K562 (cell line): ENCODE measurements at regions not wholly inside any gene's neighbourhood (a gene's known extent, or its start where the extent isn't known, plus 50 kb on each side); places are given as distances from the start of the nearest gene placed in this dataset.

Experiments used
- ATAC-seq: fragments of 200-7000 bp; cut with Tn5 transposase; 3 replicates; pipeline ENCODE4 v1.9.1; 2020; ENCODE audit warnings: moderate library complexity
- BruUV-seq: library from RNA; stranded (reverse); fragments of 400-500 nt; replicated peaks from 2 replicates; lab custom pipeline; 2021; lab: Mats Ljungman, UMichigan
- CTCF ChIA-PET: fragments of 300-600 bp; formaldehyde crosslinking; extraction: SDS; loops from one replicate; lab custom pipeline; 2021; ENCODE audit warnings: low intra/inter-chr PET ratio; lab: Yijun Ruan, JAX
- POLR2A ChIA-PET: fragments of 300-600, 350-650 bp; sonication (Branson Sonifier 250); formaldehyde crosslinking; extraction: SDS; loops from one replicate; lab custom pipeline; 2021; ENCODE audit warnings: antibody characterized with exemption, inconsistent platforms; lab: Yijun Ruan, JAX
- DNase-seq, 4 experiments: peaks; one replicate each; pipeline versions ENCODE4 v3.0.0 to v3.0.0-alpha.2; 2011 to 2018; ENCODE audit warnings: low spot score in 3 of 4, mixed read lengths in 3 of 4; ENCODE audit errors: extremely low read depth in 1 of 4
- FAIRE-seq: peaks from 2 replicates; lab custom pipeline; 2011; peaks lifted over from hg19 to GRCh38; lab: Jason Lieb, UNC
- H2AFZ ChIP-seq: 2 replicates; pipeline ENCODE4 v1.6.0; 2011; ENCODE audit warnings: low read depth, low read length, control low read depth, inconsistent platforms
- H3K27ac ChIP-seq: fragments of 200-600 bp; 3 replicates; pipeline ENCODE4 v1.8.0; 2011; ENCODE audit warnings: low read depth, mild to moderate bottlenecking, control low read depth, inconsistent platforms, low read length, moderate library complexity, mixed read lengths; ENCODE audit errors: extremely low read depth
- H3K27me3 ChIP-seq, 2 experiments: fragments of 300-600 bp in 1 of 2; 2 replicates in 1 of 2; 3 replicates in 1 of 2; pipeline versions ENCODE4 v1.6.0 to v1.8.0; 2011; ENCODE audit warnings: inconsistent platforms in 2 of 2, low read length in 2 of 2, mild to moderate bottlenecking in 1 of 2, mixed read lengths in 1 of 2, moderate library complexity in 1 of 2; ENCODE audit not compliant: control insufficient read depth in 2 of 2, insufficient read depth in 2 of 2
- H3K36me3 ChIP-seq: fragments of 300-600 bp; 3 replicates; pipeline ENCODE4 v1.8.0; 2011; ENCODE audit warnings: mild to moderate bottlenecking, low read length, inconsistent platforms; ENCODE audit not compliant: control insufficient read depth, insufficient read depth
- H3K4me1 ChIP-seq, 2 experiments: fragments of 200-600 bp in 1 of 2; replicated peaks in 1 of 2; 2 replicates in 1 of 2; 3 replicates in 1 of 2; pipeline versions ENCODE4 v1.5.1 to v1.8.0; 2011; ENCODE audit warnings: inconsistent platforms in 2 of 2, low read length in 2 of 2, mild to moderate bottlenecking in 1 of 2, mixed read lengths in 1 of 2, moderate library complexity in 1 of 2; ENCODE audit not compliant: control insufficient read depth in 2 of 2, insufficient read depth in 2 of 2
- H3K4me2 ChIP-seq: 2 replicates; pipeline ENCODE4 v1.6.1; 2011; ENCODE audit warnings: low read length, control low read depth, inconsistent platforms, mixed read lengths; ENCODE audit not compliant: insufficient read depth
- H3K4me3 ChIP-seq: fragments of 200-600 bp; sonication (generic), shearing (Covaris generic); 2 replicates; pipeline ENCODE4 v1.5.1; 2016; ENCODE audit warnings: control low read depth, inconsistent platforms
- H3K79me2 ChIP-seq: fragments of 200-600 bp; 3 replicates; pipeline ENCODE4 v1.8.0; 2011; ENCODE audit warnings: low read length, inconsistent platforms; ENCODE audit not compliant: control insufficient read depth, insufficient read depth
- H3K9ac ChIP-seq, 2 experiments: 2 replicates each; pipeline versions ENCODE4 v1.6.0 to v1.6.1; 2011; ENCODE audit warnings: low read depth in 2 of 2, low read length in 2 of 2, control low read depth in 1 of 2, inconsistent platforms in 1 of 2, mild to moderate bottlenecking in 1 of 2, mixed read lengths in 1 of 2; ENCODE audit not compliant: insufficient read depth in 1 of 2
- H3K9me1 ChIP-seq: one replicate; pipeline ENCODE4 v1.6.0; 2011; ENCODE audit warnings: inconsistent platforms, mild to moderate bottlenecking, low read length, moderate library complexity; ENCODE audit not compliant: control insufficient read depth, insufficient read depth
- H3K9me3 ChIP-seq: replicated peaks from 2 replicates; pipeline ENCODE4 v1.5.1; 2011; ENCODE audit warnings: low read depth, low read length, inconsistent platforms; ENCODE audit not compliant: control insufficient read depth, insufficient read depth
- H4K20me1 ChIP-seq: replicated peaks from 2 replicates; pipeline ENCODE4 v1.6.1; 2011; ENCODE audit warnings: low read length, inconsistent platforms, mixed read lengths; ENCODE audit not compliant: control insufficient read depth, insufficient read depth
- HLTF ChIP-seq: fragments of 450-650 bp; IDR thresholded peaks from 2 replicates; pipeline ENCODE4 v1.6.1; 2016
- MXI1 ChIP-seq: IDR thresholded peaks from 2 replicates; pipeline ENCODE4 v1.6.1; 2011; ENCODE audit warnings: low read depth, mild to moderate bottlenecking, improper control_type of control experiment, low read length
- ZBTB1 ChIP-seq: sonication (generic); formaldehyde crosslinking; IDR thresholded peaks from 2 replicates; pipeline ENCODE4 v1.8.1; 2023; ENCODE audit warnings: missing genetic modification reagents, low read depth, mild to moderate bottlenecking, borderline replicate concordance
- ZNF311 ChIP-seq: fragments of 250-450 bp; sonication (Bioruptor Pico); IDR thresholded peaks from 2 replicates; pipeline ENCODE4 v1.4.0; 2020; ENCODE audit warnings: mild to moderate bottlenecking, moderate library complexity
- ZNF445 ChIP-seq: fragments of 250-450 bp; sonication (Bioruptor Pico); IDR thresholded peaks from 2 replicates; pipeline ENCODE4 v1.4.0; 2020; ENCODE audit warnings: low read depth, mild to moderate bottlenecking, moderate library complexity
- WGBS: fragments of 100-300 bp; shearing (Covaris generic); methylation state at CpG from one replicate; pipeline ENCODE4 v1.1.6; 2016; ENCODE audit warnings: low coverage, mixed read lengths; ENCODE audit not compliant: insufficient coverage; ENCODE audit errors: missing lambda C conversion rate; 5-methylcytosine and 5-hydroxymethylcytosine counted together
- in situ Hi-C: fragments of 300-500 bp; cut with MboI; formaldehyde crosslinking; loops from 4 replicates; pipeline ENCODE4 v1.15.0; 2018; ENCODE audit warnings: inconsistent platforms, mixed read lengths
- intact Hi-C: fragments of 100-400 bp; cut with micrococcal nuclease; formaldehyde crosslinking; loops from 2 replicates; pipeline ENCODE4 v1.14.2; 2022
- TF ChIP-seq, protein P1 (sequence below), 2 experiments: IDR thresholded peaks in 1 of 2; conservative IDR thresholded peaks in 1 of 2; 2 replicates each; pipeline ENCODE4 v1.6.1; 2016; ENCODE audit warnings: low read depth in 2 of 2, mild to moderate bottlenecking in 1 of 2, missing compliant biosample characterization in 1 of 2, missing genetic modification characterization in 1 of 2, moderate library complexity in 1 of 2
- TF ChIP-seq, protein P2 (sequence below), 2 experiments: fragments of 450-650 bp; IDR thresholded peaks; 2 replicates each; pipeline ENCODE4 v1.6.1; 2016; ENCODE audit warnings: mild to moderate bottlenecking in 2 of 2, borderline replicate concordance in 1 of 2, low read depth in 1 of 2, moderate library complexity in 1 of 2
- TF ChIP-seq, protein P3 (sequence below): fragments of 250-450 bp; sonication (Bioruptor Pico); IDR thresholded peaks from 2 replicates; pipeline ENCODE4 v1.5.0; 2020; ENCODE audit warnings: mild to moderate bottlenecking

DNA sequence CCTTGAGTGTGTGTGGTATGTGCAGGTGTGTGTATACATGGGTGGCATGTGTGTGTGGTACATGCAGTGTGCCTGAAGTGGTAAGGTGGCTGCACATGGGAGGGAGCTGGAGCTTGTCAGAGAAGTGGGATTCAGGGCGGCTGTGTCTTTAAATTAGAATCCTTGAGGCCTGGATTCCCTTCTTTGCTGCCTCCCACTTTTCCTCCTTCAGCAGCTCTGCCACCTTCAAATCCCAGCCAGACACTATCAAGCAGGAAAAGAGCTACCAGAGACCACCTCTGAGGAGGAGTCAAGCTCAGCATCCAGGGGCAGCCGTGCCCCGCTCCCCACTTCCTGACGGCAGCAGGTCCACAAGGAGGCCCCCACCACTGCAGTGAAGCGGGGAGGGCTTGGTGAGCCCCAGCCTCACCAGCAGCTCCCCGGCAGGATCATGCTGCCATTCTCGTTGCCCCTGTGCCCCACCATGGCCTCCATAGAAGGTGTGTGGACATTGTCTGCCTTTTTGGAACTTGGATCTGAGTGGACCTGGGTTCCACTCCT, 131.0 kb upstream of the MLN start:
- CTCF ChIA-PET: no interaction called here
- TF ChIP-seq, protein P1, sequence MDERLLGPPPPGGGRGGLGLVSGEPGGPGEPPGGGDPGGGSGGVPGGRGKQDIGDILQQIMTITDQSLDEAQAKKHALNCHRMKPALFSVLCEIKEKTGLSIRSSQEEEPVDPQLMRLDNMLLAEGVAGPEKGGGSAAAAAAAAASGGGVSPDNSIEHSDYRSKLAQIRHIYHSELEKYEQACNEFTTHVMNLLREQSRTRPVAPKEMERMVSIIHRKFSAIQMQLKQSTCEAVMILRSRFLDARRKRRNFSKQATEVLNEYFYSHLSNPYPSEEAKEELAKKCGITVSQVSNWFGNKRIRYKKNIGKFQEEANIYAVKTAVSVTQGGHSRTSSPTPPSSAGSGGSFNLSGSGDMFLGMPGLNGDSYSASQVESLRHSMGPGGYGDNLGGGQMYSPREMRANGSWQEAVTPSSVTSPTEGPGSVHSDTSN (CRISPR knock-in tag; IDR thresholded peaks at IDR 0.05; ENCODE audit: low read depth): no peak
- TF ChIP-seq, protein P1 (tag; conservative IDR thresholded peaks at IDR 0.05; ENCODE audit: low read depth): no peak
- TF ChIP-seq HLTF: no peak
- no peak for TF ChIP-seq ZNF311 (CRISPR knock-in tag)
- TF ChIP-seq, protein P2, sequence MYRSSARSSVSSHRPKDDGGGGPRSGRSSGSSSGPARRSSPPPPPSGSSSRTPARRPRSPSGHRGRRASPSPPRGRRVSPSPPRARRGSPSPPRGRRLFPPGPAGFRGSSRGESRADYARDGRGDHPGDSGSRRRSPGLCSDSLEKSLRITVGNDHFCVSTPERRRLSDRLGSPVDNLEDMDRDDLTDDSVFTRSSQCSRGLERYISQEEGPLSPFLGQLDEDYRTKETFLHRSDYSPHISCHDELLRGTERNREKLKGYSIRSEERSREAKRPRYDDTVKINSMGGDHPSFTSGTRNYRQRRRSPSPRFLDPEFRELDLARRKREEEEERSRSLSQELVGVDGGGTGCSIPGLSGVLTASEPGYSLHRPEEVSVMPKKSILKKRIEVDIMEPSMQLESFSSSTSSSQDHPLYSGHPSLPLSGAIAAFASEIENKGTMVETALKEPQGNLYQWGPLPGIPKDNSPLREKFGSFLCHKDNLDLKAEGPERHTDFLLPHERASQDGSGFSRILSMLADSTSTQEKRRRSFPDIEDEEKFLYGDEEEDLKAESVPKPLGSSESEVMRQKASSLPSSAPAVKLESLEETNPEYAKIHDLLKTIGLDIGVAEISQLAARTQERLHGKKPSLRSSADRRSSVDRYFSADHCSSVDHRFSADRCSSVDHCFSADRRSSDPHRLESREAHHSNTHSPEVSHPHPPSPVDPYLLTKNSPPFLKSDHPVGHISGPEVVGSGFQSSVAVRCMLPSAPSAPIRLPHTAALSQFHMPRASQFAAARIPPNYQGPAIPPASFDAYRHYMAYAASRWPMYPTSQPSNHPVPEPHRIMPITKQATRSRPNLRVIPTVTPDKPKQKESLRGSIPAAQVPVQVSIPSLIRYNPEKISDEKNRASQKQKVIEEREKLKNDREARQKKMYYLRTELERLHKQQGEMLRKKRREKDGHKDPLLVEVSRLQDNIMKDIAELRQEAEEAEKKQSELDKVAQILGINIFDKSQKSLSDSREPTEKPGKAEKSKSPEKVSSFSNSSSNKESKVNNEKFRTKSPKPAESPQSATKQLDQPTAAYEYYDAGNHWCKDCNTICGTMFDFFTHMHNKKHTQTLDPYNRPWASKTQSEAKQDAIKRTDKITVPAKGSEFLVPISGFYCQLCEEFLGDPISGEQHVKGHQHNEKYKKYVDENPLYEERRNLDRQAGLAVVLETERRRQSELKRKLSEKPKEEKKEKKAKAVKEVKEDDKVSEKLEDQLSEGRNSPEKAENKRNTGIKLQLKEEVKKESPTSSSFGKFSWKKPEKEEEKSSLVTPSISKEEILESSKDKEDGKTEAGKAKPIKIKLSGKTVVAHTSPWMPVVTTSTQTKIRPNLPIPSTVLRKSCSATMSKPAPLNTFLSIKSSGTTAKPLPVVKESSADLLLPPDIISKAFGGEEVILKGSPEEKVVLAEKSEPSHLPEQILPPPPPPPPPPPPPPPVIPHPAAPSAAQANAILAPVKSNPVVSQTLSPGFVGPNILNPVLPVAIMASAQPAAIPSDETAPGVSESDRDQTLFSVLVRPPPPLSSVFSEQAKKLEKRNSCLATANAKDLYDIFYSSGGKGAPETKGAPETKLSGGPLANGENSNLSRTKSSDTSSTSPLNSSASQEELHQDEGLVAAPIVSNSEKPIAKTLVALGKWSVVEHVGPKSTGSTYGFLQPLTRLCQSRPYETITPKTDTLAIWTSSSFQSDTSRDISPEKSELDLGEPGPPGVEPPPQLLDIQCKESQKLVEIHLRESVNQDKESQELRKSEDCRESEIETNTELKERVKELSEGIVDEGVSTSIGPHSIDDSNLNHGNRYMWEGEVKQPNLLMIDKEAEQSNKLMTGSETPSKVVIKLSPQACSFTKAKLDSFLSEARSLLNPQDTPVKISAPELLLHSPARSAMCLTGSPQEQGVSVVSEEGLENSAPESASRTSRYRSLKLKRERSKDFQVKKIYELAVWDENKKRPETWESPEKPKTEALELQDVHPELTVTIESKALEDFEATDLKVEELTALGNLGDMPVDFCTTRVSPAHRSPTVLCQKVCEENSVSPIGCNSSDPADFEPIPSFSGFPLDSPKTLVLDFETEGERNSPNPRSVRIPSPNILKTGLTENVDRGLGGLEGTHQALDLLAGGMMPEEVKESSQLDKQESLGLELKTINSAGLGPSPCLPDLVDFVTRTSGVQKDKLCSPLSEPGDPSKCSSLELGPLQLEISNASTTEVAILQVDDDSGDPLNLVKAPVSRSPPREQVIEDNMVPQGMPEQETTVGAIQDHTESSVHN (IDR thresholded peaks at IDR 0.05; ENCODE audit: borderline replicate concordance in 1 of 2, low read depth in 1 of 2): no peak
- no peak for TF ChIP-seq ZBTB1 (CRISPR knock-in tag)
- TF ChIP-seq ZNF445 (CRISPR knock-in tag): no peak
- TF ChIP-seq, protein P3, sequence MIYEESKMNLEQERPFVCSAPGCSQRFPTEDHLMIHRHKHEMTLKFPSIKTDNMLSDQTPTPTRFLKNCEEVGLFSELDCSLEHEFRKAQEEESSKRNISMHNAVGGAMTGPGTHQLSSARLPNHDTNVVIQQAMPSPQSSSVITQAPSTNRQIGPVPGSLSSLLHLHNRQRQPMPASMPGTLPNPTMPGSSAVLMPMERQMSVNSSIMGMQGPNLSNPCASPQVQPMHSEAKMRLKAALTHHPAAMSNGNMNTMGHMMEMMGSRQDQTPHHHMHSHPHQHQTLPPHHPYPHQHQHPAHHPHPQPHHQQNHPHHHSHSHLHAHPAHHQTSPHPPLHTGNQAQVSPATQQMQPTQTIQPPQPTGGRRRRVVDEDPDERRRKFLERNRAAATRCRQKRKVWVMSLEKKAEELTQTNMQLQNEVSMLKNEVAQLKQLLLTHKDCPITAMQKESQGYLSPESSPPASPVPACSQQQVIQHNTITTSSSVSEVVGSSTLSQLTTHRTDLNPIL (CRISPR knock-in tag): no peak
- TF ChIP-seq MXI1: no peak

More for the DNA sequence above, 131.0 kb upstream of the MLN start:
- peaks cover 58 to 74% of the 10 kb centered on the region in 2 experiments for H3K27me3 ChIP-seq
- H3K4me1 ChIP-seq: no peaks in the 10 kb centered on the region
- no peak for FAIRE-seq
- under 1% methylated on average over 7 of the region's 7 CpGs for WGBS
- in situ Hi-C loops (no loop called here), intact Hi-C loops (no loop called here)
- H4K20me1 ChIP-seq: 0 out of 2 replicates have a peak, but pooled peaks cover 6% of the 10 kb centered on the region
- no peak overlapping the region for H2AFZ ChIP-seq
- POLR2A ChIA-PET: interaction anchor here (0.7 to 1.0 kb wide), 2 partner anchors 8 to 134 kb away, joined by 3 read pairs; no protein-coding TSS in a partner anchor
- no peak for DNase-seq
- H3K9me3 ChIP-seq: no peaks in the 10 kb centered on the region
- H3K79me2 ChIP-seq: no peaks in the 10 kb centered on the region
- no peaks in the 10 kb centered on the region for H3K36me3 ChIP-seq
- H3K4me3 ChIP-seq: no peak overlapping the region
- no TSS peak for BruUV-seq
- no peaks in the 10 kb centered on the region for H3K9me1 ChIP-seq
- H3K9ac ChIP-seq: no peak overlapping the region
- no peak overlapping the region for H3K27ac ChIP-seq
- no peak for ATAC-seq
- no peak overlapping the region for H3K4me2 ChIP-seq
